Body of pancreas (tissue), 4 donors: ENCODE measurements at regions not wholly inside any gene's neighbourhood (a gene's known extent, or its start where the extent isn't known, plus 50 kb on each side); places are given as distances from the start of the nearest gene placed in this dataset.

Experiments used
- POLR2A ChIP-seq, 3 donors: fragments of 450-650 bp; IDR thresholded peaks; one replicate each; pipeline ENCODE4 v1.6.1; 2016; ENCODE audit warnings: antibody characterized with exemption in 3 of 3, mild to moderate bottlenecking in 2 of 3
- TF ChIP-seq, protein P1 (sequence below), 7 experiments: fragments of 450-650 bp in 4 of 7; fragments of 200-600 bp in 3 of 7; sonication (generic) in 3 of 7; IDR thresholded peaks; one replicate each; pipeline ENCODE4 v1.5.1; 2016 to 2019; ENCODE audit warnings: antibody characterized with exemption in 7 of 7

GRCh38 chr17:54626146-54626703 is 274.4 kb upstream of the TOM1L1 start:
- TF ChIP-seq, protein P1, sequence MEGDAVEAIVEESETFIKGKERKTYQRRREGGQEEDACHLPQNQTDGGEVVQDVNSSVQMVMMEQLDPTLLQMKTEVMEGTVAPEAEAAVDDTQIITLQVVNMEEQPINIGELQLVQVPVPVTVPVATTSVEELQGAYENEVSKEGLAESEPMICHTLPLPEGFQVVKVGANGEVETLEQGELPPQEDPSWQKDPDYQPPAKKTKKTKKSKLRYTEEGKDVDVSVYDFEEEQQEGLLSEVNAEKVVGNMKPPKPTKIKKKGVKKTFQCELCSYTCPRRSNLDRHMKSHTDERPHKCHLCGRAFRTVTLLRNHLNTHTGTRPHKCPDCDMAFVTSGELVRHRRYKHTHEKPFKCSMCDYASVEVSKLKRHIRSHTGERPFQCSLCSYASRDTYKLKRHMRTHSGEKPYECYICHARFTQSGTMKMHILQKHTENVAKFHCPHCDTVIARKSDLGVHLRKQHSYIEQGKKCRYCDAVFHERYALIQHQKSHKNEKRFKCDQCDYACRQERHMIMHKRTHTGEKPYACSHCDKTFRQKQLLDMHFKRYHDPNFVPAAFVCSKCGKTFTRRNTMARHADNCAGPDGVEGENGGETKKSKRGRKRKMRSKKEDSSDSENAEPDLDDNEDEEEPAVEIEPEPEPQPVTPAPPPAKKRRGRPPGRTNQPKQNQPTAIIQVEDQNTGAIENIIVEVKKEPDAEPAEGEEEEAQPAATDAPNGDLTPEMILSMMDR (IDR thresholded peaks at IDR 0.05), result no peak
- no peak for TF ChIP-seq POLR2A (IDR thresholded peaks at IDR 0.05)
